CD1c-positive myeloid dendritic cell (primary cell): ENCODE measurements at regions not wholly inside any gene's neighbourhood (a gene's known extent, or its start where the extent isn't known, plus 50 kb on each side); places are given as distances from the start of the nearest gene placed in this dataset.

ENCODE experiments used
- DNase-seq: peaks from one replicate; pipeline ENCODE4 v3.0.0-alpha.2; 2016; ENCODE audit errors: extremely low spot score

GRCh38 chr12:89927226-89927698 lies 218.6 kb upstream of the ATP2B1 start:
- DNase-seq = peak; percentile 85

- DNase-seq = peak; percentile 72
Measured at GRCh38 chr12:89924191-89924590, 215.6 kb upstream of the ATP2B1 start.

- no peak for DNase-seq
Measured at GRCh38 chr12:89923091-89923490, 214.5 kb upstream of the ATP2B1 start.

GRCh38 chr12:89920866-89921265 lies 212.2 kb upstream of the ATP2B1 start:
- no peak for DNase-seq

GRCh38 chr12:89919241-89919906 lies 210.7 kb upstream of the ATP2B1 start:
- DNase-seq = no peak

- DNase-seq = no peak
Measured at GRCh38 chr12:89918172-89918846, 209.7 kb upstream of the ATP2B1 start.

GRCh38 chr12:89909753-89910152 lies 201.1 kb upstream of the ATP2B1 start:
- DNase-seq = no peak

GRCh38 chr12:89907659-89908058 lies 199.0 kb upstream of the ATP2B1 start:
- DNase-seq = no peak

- DNase-seq = no peak
Measured at GRCh38 chr12:89906824-89907223, 198.2 kb upstream of the ATP2B1 start.

GRCh38 chr12:89906178-89906577 lies 197.5 kb upstream of the ATP2B1 start:
- DNase-seq = no peak

- DNase-seq = peak; percentile 49
Measured at GRCh38 chr12:89901906-89902642, 193.4 kb upstream of the ATP2B1 start.

- DNase-seq = no peak
Measured at GRCh38 chr12:89901319-89901718, 192.7 kb upstream of the ATP2B1 start.

- DNase-seq = no peak
Measured at GRCh38 chr12:89899651-89900050, 191.0 kb upstream of the ATP2B1 start.

- no peak for DNase-seq
Measured at GRCh38 chr12:89895591-89895990, 187.0 kb upstream of the ATP2B1 start.

GRCh38 chr12:89895101-89895500 lies 186.5 kb upstream of the ATP2B1 start:
- DNase-seq = no peak

GRCh38 chr12:89893972-89894706 lies 185.5 kb upstream of the ATP2B1 start:
- DNase-seq = no peak

- no peak for DNase-seq
Measured at GRCh38 chr12:89892436-89892835, 183.8 kb upstream of the ATP2B1 start.

- no peak for DNase-seq
Measured at GRCh38 chr12:89891933-89892332, 183.3 kb upstream of the ATP2B1 start.

GRCh38 chr12:89890161-89890560 lies 181.5 kb upstream of the ATP2B1 start:
- no peak for DNase-seq

- no peak for DNase-seq
Measured at GRCh38 chr12:89889062-89889461, 180.4 kb upstream of the ATP2B1 start.

- no peak for DNase-seq
Measured at GRCh38 chr12:89884952-89885351, 176.3 kb upstream of the ATP2B1 start.

GRCh38 chr12:89884416-89884898 lies 175.8 kb upstream of the ATP2B1 start:
- DNase-seq = no peak
